GM21619 (cell line): ENCODE measurements at regions not wholly inside any gene's neighbourhood (a gene's known extent, or its start where the extent isn't known, plus 50 kb on each side); places are given as distances from the start of the nearest gene placed in this dataset.
"Not testable (repeated sequence)": the region's sequence is repeated elsewhere in the genome, so short reads cannot be mapped to it uniquely, and the experiment has no call there.

Experiments
- ATAC-seq: cut with Tn5 transposase; IDR thresholded peaks from one replicate; pipeline ENCODE4 v1.9.1; 2021; ENCODE audit not compliant: unreplicated experiment

DNA sequence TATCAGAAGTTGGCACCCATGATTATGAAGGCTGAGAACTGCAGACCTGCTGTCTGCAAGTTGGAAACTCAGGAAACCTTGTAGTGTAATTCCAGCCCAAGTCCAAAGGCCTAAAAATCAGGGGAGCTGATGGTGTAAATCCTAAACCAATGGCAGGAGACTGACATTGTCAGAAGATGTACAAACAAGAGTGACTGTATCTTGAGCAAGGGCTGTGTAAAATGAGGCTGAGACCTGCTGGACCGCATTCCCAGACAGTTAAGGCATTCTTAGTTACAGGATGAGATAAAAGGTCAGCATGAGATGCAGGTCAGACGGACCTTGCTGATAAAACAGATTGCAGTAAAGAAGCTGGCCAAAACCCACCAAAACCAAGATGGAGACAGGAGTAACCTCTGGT is 147.7 kb downstream of the COG6 start:
- ATAC-seq, result no peak

DNA sequence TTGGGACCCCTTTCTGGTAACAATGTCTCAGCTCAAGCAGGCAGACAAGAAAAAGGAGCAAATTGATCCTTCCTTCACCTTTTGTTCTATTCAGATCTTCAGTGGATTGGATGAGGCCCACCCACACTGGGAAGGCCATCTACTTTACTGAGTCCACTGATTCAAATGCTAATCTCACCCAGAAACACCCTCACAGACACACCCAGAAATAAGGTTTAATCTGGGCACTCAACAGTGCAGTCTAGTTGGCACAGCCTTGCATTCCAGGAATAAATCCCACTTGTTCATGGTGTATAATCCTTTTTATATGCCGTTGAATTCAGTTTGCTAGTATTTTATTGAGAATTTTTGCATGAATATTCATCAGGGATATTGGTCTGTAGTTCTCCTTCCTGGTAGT is 148.4 kb downstream of the COG6 start:
- ATAC-seq, result no peak

DNA sequence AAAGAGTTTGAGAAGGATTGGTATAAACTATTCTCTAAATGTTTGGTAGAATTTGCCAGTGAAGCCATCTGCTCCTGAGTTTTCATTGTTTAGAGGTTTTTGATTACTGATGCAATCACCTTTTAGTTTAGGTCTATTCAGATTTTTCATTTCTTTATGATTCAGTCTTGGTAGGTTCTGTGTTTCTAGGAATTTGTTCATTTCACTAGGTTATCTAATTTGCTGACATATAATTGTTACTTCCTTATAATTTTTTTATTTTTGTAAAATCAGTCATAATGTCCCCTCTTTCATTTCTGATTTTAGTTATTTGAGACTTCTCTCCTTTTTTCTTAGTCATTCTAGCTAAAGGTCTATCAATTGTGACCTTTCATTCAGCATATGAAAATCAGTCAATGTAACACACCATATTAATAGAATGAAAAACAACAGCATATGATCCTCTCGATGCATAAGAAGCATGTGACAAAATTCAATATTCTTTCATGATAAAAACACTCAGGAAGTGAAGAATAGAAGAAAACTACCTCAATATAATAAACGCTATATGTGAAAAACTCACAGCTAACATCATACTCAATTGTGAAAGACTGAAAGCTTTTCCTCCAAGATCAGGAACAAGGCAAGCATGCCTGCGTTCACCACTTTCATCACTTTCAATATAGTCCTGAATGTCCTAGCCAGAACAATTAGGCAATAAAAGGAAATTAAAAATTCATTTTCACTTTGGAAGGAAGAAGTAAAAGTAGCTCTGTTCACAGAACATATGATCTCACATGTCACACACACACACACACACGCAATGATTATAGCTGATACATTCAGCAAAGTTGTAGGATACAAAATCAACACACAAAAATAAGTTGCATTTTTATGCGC is 149.1 kb downstream of the COG6 start:
- ATAC-seq, result no peak

- ATAC-seq, result no peak
Observed at GRCh38 chr13:39809466-39809865, 154.0 kb downstream of the COG6 start.

DNA sequence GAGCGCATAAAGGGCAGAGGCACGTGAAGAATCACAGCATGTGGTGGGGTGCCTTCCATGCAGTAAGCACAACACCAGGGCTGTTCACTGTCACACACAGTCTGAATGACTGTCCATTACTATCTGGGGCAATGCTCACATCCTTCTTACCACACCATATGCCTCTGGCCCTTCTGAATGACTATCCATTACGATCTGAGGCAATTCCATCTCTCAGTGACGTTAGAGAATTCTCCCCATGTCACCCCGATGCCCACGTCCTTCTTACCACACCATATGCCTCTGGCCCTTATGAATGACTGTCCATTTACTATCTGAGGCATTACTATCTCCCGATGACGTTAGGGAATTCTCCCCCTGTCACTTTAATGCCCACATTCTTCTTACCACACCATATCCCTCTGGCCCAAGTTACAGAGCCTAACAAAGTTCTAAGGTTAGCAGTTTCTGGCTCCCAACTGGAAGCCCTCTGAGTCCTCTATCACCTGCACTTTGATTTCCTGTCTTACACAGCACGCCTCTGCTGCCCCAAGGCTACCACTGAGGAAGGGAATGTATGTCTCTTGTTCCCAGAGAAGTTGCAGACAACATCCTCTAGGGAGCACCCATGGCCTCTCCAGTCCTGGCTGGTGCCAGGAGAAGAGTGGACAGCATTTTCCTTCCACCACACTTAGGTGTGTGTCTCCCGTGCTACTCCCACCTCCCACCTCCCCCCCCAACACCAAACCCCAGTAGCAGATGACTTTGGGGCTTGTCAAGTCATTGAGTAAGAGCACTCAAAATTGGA is 154.8 kb downstream of the COG6 start:
- ATAC-seq, result no peak

- no peak for ATAC-seq
Observed at GRCh38 chr13:39811051-39811450, 155.6 kb downstream of the COG6 start.

GRCh38 chr13:39811696-39812095 is 156.2 kb downstream of the COG6 start:
- no peak for ATAC-seq

- no peak for ATAC-seq
Observed at GRCh38 chr13:39815345-39816111, 160.1 kb downstream of the COG6 start.

DNA sequence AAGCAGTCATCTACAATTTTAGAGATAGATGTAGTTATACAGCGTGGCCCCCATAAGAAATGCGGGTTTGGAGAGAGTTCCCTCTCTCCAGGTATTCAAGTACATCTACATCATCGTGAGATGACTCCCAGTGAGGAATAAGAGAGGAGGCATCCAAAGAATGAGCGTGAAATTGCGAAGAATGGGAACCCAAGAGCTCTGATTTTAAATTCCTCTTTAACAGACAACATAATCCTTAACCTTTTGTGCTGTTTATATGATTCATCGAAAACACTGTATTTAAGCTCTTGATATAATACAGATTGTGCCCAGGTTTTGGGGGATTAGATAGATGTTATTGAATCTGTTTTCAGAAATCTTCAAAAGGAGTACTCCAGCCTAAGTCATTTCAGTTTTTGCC is 161.5 kb downstream of the COG6 start:
- ATAC-seq, result no peak

DNA sequence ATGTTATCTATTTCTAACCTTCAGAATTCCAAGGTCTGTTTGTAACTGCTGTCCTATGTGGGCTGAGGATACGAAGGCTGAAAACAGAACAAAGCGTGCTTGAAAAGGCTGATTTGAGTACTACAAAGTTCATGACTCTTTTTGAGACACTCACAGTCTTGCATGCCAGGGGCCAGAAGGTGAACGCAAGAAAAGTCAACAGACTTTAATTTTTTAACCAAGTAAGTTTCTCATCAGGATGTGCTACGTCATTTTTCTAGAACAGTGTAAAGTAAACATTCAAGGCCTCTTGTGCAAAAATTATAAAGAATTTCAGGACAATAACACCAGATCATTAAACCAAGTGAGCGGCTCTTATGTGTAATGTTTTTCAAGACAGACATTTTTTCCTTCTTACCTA is 163.5 kb downstream of the COG6 start:
- ATAC-seq, result no peak

GRCh38 chr13:39820606-39821005 is 165.1 kb downstream of the COG6 start:
- no peak for ATAC-seq

DNA sequence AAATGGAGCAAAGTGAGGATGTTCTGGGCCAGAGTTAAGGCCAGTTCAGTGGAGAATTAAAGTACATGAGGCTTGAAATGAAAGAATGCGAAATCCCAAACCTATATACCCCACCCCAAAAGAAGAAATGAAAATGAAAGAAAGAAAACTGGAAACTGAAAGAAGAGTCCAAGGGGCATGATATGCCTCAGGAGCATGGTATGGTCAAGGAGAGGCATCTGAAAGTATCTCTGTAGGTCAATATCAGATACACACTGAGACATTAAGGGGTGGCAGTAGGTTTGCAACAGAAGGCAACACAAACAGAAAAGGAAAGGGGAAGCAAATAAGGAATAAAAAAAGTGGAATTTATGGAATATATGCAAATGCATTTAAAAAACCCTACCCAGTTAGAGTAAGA is 166.5 kb downstream of the COG6 start:
- ATAC-seq, result no peak

- no peak for ATAC-seq
Observed at GRCh38 chr13:39822437-39822836, 167.0 kb downstream of the COG6 start.

DNA sequence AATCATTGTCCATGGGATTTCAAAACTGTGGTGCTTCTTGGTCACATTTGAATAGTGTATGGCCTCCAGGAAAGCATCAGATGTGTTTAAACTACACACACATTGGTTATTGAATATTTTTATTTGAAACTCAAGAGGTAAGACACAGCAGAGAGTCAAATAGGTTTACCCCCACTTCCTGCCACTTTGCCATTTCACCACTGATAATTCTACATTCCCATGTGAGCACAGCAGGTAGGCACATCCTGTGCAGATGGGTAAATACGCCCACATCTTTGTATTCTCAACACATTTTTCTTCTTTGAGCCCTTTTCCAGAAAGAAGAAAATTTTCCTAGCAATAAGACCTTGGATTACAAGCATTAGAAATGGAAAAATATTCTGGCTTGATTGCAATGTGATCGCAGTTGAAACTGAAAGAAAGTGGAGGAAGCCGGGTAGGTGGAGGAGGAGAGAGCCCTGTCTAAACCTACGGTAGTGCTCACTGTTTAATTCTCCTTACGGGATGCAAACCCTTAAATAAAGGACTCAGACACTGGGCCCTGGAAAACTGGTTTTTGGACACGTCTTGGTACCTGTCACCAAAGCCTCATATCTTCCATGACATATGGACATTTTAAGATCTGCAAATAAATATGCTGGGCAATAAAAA is 167.7 kb downstream of the COG6 start:
- ATAC-seq, result no peak

DNA sequence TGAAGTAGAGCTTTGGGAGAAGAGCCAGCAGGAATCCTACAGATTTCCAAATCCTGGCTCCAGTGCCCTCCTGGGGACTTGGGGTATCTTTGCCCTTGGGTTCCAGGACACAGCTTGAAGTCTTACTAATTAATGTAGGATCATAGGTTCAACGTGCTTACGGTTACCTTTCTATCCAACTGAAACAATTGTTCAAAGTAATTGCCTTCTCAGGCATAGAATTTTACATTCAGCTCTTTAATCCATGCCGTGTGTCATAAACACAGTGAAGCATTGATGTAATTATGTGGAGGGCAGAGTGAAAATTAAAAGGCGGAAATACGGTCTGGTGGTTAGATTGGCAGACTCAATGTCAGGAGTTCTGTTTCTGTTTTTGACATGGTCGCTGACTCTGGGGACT is 170.4 kb downstream of the COG6 start:
- ATAC-seq, result no peak

DNA sequence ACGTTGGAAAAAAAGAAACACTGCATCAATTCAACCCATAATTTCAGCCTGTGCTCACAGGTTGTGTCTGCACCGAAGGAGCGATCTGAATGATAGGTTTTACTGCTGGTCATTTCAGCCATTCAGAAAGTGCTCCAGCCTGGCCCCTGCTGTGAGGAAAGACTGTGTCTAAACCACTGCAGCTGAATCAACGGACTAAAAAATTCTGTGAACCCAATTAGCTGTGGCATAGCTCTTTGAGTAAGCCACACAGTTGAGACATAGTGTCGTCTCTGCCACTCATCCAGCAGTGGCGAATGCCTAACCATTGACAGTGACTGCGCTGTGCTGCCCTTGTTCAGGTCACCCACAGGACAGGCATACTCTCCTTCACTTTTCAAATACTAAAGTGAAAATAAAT is 179.8 kb downstream of the COG6 start:
- ATAC-seq, result no peak

DNA sequence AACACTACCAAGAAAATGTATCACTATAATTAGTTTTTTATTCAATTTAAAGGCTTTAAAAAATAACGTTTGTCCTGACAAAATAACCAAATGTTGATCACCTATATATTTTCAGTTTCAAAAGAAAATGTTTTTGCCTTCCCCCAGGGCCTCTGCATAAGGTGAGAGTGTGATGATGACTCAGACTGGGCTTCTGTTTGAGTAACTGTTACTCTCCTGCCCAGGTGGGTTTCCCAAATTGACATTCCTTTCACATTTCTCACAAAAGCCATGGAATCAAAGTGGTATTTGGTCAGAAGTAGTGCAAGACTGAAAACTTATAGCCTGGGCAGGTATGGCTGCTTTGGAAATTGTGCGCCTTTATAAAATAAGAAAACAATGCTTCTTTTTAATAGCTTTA is 180.6 kb downstream of the COG6 start:
- ATAC-seq, result no peak

- not testable (repeated sequence) for ATAC-seq
Observed at GRCh38 chr13:39837866-39838265, 182.4 kb downstream of the COG6 start.

DNA sequence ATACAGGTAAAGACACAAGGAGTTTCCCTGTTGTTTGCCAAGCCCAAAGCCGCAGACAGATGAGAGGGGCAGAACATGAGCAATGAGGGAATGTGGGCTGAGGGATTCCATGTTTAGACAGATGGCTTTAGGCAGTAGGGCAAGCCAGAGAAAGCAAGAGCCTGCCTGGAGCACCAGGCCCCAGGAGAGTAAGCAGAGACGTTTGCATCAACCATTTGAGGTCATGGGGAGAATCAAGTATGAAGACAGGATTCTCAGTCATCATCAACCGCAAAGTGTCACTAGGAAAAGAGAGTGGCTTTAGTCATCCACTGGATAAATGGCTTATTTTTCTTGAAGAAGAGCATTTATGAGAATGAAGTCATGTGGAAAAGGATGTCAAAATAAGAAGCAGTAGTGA is 184.7 kb downstream of the COG6 start:
- no peak for ATAC-seq

DNA sequence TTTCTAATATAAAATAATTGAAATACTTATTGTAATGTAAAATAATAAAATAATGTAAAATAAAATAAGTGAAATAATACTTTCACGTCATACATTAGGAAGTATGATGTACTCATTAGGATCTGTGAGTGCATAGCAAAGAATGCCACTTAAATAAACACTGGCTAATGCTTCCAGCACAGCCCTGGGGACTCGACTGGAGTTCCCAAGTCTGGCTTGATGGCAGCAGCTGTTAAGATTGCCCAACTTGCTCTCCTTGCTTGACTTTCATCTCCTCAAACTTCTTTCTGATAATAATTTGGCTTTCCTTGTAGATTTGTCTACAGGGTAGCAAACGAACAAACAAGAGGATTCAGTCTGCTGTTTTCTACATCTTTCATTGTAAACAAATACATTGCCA is 191.9 kb downstream of the COG6 start:
- ATAC-seq, result no peak

- no peak for ATAC-seq
Observed at GRCh38 chr13:39855236-39855635, 199.8 kb downstream of the COG6 start.
